Inflammatory macrophage treated with lipopolysaccharide for 1 hour (primary cell): ENCODE measurements at regions not wholly inside any gene's neighbourhood (a gene's known extent, or its start where the extent isn't known, plus 50 kb on each side); places are given as distances from the start of the nearest gene placed in this dataset.
"Not testable (repeated sequence)": the region's sequence is repeated elsewhere in the genome, so short reads cannot be mapped to it uniquely, and the experiment has no call there.

Experiments used
- DNase-seq, 2 donors: peaks; one replicate each; pipeline ENCODE4 v3.0.0-alpha.2; 2020 to 2022

DNA sequence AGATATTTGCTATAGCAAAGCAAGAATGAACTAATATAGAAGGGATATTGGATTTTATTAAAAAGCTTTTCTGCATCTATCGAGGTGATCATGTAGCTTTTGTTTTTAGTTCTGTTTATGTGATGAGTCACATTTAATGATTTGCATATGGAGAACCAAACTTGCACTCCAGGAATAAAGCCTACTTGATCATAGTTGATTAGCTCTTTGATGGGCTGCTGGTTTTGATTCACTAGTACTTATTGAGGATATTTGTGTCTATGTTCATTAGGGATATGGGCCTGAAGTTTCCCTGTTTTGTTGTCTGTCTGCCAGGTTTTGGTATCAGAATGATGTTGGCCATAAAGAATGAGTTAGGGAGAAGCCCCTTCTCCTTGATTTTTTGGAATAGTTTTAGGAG lies 310.7 kb downstream of the ARPP21 start:
- no peak for DNase-seq

DNA sequence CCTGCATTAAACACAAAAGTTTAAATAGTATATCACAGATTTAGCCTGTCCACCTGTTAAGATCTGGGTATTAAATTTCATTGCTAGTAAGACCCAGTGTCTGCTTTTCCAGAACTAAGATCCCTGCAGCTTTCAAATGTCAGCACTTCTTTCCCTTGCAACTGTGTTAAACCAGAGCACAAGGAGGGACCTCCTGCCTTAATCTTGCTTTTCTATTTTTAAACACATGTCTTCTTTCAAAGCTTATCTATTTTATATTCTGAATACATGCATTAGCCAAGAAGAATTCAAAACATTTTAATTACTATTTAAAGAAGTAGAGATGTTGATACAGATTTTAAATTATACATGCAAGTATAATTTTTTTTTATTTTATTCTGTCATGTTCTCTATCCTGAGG lies 315.1 kb downstream of the ARPP21 start:
- no peak for DNase-seq

DNA sequence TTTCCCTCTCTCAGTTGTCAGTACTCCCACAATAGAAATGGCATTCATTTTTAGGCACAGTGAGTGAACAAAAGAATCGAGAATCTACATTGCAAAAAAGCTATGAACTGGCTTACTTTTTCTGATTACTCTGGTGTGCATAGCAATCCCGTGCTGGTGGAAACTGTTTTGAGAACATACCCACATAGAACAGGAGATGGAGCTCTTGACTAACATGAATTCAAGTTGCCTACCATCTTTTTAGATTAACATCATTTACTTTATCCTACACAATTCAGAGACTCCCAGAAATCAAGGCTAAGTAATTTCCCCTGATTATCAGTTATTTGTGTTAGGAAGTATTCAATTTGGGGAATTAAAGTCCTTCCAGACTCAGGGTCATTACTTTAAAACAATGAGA lies 326.6 kb downstream of the ARPP21 start:
- peak; percentile 6 to 44 for DNase-seq

DNA sequence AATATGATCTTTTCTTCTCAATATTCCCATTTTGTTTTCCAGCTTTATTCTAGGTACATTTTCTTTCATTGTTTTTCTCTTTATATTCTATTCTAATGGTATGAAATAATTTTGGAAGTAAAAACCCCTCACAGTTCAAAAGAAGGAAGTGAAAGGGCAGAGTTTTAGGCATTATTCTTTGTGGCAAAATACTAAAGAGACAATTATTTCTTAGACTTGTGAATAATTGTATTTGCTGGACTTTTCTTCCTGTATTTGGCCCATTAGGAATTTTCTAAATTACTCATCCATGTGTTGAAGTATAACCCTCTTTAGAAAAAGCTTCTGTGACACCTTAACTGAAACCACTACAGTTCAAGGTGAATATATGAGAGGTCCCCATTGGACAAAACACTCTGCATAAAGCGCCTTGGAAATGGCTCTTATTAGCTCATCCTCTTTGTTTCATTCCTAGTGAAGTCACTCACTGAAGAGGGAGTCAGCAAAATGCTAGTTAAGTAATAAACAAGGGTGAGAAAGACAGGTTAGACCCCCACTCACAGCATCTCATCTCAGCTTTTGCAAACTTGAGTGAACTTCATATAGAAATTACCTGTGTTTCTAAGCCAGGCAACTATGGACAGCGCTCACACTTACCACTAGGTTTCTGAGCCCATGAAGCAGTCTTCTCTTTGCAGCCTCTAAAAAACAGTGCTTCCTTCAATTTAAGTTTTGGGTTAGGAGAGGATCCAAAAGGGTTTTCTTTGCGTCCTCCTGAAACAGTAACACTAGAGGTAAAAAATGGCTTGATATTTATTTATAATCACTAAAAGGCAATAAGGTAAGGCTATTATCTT lies 327.5 kb downstream of the ARPP21 start:
- peak in 1 of 2 donors; percentile 5 for DNase-seq

DNA sequence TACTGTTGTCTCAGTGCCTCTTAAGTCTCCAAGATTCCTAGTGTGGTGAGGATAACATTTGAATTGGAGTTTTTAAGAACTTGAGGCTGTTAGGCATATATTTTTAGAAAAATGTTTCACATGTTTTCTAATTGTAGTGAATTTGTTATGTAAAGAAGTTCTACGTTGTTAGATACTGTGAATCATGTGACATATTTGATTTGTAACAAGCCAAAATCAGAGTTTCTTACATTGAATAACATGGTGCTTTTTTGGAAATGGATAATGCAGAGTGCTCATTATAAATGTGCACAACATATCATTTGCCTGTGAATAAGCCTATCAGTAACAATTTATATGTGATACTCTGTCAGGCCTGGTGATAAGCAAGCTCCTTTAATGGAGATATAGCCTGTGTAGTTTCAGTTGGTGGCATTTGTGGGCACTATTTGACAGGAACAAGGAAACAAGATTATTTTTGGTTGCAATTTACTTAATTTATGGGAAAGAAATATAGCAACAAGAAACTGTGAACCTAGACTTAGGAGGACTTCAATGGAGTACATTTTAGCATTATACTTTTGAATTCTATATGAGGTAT lies 328.8 kb downstream of the ARPP21 start:
- no peak for DNase-seq

DNA sequence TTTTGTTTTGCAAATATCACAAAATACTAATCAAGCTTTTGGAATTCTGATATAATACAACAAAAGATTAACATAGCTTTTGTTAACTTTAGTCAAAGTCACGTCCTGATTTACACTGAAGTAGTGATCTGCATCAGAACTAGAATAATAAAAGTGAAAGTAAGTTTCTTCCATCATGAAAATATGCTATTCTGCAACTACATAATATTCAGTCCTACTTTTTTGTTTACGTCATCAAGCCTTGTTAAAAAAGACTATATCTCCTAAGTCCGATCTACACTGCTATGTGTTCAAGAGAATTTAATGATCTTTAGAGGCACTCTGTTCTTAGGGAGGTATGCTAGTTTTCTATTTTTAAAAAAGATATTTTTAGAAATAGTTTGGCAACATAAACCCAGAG lies 330.1 kb downstream of the ARPP21 start:
- peak; percentile 14 to 16 for DNase-seq

DNA sequence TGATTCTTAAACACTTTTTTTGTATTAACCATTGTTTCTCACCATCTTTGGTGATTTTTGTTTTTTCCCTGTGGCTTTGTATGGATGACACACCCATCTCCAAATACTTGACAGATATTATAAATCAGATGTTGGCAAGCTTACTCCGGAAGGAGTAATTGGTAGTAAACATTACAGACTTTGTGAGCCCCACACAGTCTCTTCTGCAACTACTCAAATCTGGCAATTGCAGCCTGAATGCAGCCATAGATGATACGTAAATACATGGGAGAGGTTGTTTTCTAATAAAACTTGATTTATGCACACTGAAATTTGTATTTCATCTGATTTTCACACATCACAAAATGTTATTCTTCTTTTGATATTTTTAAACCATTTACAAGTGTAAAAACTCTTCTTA lies 331.5 kb downstream of the ARPP21 start:
- DNase-seq, result no peak

DNA sequence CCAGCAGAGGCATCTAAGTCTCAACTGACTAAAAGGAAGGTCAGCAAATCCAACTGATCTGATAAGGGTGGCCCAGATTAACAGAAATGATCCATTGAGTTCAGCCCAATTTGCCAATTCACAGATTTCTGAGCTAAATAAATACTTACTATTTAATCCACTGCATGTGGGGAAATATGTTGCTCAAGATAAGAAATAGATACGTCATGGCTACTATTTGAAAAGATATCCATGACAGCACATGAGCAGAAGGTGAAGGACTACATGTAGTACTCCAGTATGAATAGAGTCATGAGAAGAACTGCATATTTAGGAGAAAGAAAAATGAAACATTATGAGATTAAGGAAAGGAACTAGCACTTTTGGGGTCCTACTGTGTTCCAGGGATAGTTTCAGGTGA lies 332.4 kb downstream of the ARPP21 start:
- no peak for DNase-seq

DNA sequence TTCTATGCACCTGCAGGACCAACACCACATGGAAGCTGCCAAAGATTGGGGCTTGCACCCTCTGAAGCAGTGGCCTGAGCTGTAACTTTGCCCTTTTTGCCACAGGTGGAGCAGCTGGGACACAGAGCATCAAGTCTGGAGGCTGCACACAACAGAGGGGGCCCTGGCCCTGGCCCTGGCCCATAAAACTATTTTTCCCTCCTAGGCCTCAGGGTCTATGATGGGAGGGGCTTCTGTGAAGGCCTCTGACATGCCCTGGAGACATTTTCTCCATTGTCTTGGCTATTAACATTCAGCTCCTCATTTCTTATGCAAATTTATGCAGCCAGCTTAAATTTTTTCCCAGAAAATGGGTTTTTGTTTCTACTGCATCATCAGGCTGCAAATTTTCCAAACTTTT lies 335.5 kb downstream of the ARPP21 start:
- DNase-seq, result no peak

DNA sequence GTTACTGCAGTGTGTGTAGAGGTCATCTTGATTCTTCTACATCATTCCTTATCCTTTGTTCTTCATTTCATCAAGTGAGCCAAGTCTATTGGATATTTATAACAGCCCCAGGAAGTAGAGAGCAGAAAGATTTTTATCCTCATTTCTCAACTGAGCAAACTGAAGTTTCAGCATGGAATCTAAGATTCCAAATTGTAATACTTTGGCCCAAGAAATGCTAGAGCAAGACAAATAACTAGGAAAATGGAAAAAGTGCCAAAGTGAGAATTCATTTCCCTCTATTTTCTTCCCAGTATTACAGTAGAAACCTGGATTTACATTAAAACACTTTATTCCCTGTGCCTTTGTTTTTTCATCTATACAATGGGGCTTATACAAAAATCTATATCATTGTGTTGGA lies 346.8 kb downstream of the ARPP21 start:
- no peak for DNase-seq

DNA sequence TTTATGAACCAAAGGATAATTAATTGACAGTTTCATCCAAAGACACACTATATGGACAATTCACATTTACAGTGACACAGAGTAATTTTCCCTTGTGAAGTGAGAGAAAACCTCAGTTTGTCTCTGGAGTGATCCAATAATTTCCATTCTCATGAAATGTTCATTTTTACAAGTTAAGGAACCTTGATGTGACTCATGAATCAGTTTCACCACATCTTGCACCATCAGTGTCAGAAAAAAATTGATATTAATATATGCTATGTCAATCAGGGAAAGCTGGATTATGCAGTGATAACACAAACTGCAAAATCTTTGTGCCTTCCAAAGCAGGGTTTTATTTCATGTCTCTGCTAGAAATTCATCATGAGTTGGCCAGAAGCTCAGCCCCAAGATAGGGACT lies 348.1 kb downstream of the ARPP21 start:
- no peak for DNase-seq

DNA sequence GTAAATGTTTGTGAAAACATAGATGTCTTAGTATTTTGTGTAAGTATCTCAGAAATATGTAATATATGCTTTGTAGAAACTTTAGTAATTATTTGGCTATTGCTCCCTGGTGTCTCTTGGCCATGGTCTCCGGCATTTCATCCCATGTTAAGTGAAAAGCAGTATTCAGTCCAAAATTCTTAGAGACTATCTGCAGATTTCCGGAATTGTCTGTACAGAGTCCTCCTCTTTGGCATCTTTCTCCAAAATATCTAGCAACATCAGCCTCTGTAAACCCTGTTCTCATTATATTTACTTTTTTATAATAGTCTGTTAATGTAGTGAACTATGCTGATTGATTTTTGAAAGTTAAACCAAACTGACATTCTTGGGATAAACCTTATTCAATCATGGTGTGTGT lies 352.7 kb downstream of the ARPP21 start:
- no peak for DNase-seq

DNA sequence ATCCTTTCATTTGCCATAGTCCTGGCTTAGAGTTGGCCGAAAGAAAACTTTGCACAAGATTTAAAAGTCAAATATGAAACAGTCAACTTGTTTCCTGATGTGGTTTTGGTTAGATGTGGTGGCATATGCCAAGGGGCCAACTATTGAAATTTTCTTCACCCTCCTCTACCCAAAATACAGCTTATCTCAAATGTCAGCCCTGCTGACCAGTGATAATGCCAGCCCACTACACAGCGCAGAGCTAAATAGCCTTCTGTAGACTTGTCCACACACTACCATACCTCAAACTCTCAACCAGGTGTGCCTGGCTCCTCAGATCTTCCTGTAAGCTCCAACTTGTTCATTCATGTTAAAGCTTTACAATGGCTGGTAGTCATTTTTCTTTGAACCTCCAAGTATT lies 368.5 kb upstream of the STAC start:
- DNase-seq, result no peak

DNA sequence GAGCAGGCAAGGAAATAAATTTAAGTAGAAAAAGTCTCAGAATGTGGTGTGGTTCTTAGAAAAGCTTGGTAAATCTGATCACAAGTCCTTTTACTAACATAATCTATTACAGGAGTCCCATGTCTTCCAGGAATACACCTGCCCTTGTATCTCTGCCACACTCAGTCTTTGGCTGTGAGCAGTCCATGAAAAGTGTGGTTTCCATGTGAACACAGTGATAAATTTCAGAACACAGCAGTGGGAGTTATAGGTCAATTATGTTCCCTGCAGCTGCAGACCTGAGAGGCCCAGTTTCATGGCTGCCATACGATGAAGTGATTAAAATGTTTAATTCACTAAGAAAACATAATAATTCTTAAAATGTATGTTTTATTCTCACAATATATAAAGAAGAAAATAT lies 366.9 kb upstream of the STAC start:
- no peak for DNase-seq

DNA sequence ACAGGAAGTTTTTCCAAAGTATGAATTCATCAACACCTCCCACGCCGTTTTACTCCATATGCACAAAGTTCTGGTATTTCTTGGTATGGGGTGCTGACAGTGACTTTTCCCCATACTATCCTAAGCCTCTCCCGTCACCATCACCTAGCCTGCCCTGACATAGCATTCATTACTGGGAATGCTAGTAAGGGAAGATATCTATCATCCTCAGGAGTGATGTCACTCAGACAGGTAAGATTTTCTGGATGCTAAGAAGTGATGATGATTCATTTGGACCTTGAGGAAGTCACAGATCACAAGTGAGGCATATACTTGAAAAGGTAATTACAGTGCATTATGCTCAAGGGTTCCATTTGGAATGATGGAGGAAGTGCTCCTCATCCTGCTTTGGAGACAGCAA lies 355.1 kb upstream of the STAC start:
- no peak for DNase-seq

DNA sequence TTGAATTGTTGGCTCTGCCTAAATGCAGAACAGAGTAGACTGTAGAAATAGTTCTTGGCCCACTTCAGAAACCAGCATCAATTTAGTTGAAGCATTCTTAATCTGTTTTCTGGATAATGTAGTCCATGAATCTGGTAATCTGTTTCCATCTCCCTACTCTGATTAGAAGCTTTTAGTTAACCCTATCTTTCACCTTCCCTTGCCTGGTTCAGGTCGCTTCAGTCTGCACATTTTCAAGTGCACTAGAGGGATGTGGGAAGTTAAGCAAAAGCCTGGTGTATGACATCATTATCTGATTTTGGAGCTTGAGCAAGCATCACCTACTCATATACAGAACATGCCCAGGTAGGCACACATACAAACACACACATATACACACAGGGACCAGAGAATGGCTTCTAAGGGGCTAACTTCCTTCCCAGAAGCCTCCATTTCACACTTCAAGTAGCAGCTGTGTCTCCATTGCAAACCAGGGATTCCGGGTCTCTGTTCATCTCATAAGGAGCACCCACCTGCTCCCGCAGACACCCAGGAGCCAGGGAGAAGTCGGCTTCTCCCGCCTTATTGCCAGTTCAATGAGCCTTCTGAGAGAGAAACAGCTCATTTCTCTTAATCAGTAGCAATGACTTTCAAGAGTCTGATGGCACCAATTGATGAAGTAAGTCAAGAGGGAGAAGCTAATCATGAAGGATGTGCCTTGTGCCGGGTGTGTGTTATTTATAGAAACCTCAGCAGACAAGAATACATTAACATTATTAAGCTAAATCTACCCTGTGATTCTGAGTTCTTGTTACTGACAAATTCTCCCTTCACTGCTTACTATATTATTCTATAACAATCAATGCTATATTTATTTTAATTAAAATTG lies 347.9 kb upstream of the STAC start:
- no peak for DNase-seq

DNA sequence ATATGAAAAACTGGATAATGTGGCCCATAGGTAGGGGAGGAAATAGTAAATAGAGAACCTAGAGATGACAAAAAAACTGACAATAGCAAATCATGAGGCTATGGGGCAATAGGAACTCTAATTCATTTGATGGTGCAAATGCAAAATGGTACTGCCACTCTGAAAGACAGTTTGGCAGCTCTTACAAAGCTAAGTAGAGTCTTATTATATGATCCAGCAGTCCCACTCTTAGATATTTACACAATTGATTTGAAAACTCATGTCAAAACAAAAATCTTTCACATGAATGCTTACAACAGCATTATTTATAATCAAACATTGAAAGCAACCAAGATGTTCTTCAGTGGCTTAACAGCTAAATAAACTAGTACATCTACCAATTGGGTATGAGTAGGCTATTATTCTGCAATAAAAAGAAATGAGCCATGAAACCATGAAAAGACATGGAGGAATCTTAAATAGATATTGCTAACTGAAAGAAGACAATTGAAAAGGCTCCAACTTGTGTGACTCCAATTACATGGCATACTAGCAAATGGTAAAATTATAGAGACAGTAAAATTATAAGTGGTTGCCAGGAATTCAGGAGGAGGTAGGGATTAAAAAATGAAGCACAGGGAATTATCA lies 321.8 kb upstream of the STAC start:
- no peak for DNase-seq

DNA sequence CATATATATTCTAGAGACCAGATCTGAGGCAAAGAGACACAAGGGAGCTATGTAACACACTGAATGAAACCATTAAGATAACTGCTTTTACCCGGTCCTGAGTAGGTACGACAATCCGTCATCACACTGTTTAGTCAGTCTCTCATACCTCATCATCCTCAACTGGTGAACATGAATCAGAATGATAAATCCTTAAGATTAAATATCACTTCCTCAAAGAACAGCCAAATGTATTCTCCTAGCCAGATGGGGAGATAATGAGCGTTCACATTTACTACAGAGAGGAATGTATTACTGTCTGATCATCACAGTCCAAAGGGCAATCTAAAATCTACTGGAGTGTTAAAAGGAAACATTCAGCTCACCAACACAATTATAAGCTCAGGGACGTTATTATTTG lies 319.4 kb upstream of the STAC start:
- no peak for DNase-seq

DNA sequence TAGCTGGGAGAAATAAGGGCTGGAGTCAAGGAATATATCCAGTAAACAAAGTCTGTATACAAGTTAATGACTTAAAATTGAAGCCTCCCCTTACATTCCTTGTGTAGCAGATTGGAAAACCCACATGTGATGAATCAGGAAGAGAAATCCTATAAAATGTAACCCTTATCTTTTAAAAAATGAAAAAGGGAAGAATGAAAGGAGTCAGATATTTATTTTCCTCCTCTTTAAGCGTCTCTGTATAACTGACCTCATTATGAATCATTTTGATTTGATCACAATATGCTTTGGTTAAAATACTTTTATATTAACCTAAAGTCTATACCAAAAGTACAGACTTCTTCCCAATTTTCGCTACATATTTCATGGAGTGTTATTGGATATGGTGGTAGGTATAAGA lies 316.3 kb upstream of the STAC start:
- DNase-seq, result no peak

DNA sequence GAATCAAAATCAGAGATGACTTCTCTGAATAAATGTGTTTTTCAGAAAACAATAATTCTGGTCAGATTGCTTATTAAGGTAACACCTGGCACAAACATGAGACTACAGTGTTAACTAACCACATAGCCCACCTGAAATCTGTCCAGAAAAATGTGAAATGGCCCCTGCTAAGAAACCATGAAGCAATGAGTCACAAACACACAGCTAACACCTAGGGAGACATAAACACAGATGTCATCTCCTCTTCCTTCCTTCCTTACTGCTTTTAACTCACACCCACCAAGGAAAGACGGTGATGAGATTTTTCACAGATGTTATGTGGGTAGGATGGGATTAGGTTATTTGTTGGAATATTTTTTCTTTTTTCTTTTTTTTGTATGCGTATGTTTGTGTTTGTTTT lies 315.0 kb upstream of the STAC start:
- no peak for DNase-seq

DNA sequence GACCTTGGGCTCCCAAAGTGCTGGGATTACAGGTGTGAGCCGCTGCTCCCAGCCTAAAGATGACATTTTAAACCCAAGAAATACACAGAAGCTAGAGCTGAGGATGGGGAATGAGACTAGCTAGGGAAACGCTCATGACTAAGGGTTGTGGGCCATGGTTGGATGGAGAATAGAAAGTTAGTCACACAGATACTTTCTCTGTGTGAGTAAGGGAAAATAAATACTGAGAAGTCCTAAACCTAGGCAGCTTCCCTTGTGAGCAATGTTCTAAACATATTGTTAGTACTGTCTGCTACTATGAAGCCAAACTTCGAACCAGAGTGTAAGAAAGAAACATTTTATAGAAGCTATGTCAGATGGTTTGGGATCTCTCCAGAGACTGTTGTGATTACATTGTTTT lies 304.8 kb upstream of the STAC start:
- DNase-seq, result no peak

DNA sequence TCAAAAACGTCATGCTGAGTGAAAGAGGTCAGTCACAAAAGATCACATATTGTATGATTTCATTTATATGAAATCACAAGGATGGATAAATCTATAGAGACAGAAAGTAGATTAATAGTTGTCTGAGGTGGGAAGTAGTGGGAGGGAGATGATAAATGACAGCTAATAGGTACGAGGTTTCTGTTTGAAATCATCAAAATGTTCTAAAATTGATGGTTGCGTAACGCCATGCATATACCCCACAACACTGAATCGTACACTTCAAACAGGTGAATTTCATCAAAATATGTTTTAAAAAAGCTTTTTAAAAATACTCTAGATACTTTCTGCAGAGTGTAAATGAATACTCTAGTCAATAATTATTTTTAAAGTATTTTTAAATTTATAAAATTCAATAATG lies 303.0 kb upstream of the STAC start:
- DNase-seq, result no peak

DNA sequence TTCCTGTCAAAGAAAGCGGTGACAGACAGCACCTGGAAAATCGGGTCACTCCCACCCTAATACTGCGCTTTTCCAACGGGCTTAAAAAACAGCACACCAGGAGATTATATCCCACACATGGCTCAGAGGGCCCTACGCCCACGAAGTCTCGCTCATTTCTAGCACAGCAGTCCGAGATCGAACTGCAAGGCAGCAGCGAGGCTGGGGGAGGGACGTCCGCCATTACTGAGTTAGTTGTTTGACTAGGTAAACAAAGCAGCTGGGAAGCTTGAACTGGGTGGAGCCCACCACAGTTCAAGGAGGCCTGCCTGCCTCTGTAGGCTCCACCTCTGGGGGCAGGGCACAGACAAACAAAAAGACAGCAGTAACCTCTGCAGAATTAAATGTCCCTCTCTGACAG lies 297.3 kb upstream of the STAC start:
- DNase-seq, result not testable (repeated sequence)
